ENCODE measurements at regions not wholly inside any gene's neighbourhood (a gene's known extent, or its start where the extent isn't known, plus 50 kb on each side); places are given as distances from the start of the nearest gene placed in this dataset.

- Histone ChIP-seq H3K36me3 (no peaks in the 10 kb centered on the region), H3K4me3 (replicated peaks in 1 of 3) (no peak overlapping the region), H3K27ac (no peak overlapping the region), H3K4me1 (no peaks in the 10 kb centered on the region), H3K27me3 (no peaks in the 10 kb centered on the region), H3K9me3 (no peaks in the 10 kb centered on the region)
- intact Hi-C loops (cut with DNase I), result no loop called here
- WGBS, 2 donors, result 59 to 63% methylated on average over 2 of the region's 2 CpGs
- TF ChIP-seq POLR2A (IDR thresholded peaks at IDR 0.05) (no peak), CTCF (IDR thresholded peaks at IDR 0.05) (no peak)
- no peak for DNase-seq
These were observed 455.2 kb upstream of the ARPP21 start for GRCh38 chr3:35183927-35184675.

DNA sequence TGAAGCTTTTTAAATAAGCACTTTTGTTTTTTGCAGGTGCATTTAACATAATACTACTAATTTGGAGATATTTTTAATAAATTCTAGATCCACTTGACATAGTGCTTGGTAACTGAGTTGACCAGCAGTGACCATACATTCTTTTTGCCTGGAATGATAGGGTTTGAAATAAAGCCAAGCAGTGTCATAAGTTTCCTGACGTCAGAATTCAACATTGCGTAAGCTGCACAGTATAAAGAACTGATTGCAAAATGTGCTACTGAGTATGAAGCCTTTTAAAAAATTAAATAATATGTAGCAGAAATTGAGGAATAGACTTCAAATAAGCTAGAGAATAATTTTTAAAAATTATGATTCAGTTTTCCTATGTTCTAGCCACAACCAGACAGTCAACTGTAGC lies 454.6 kb upstream of the ARPP21 start:
- 77 to 85% methylated on average over 2 of the region's 2 CpGs for WGBS, 2 donors
- no peak for DNase-seq

DNA sequence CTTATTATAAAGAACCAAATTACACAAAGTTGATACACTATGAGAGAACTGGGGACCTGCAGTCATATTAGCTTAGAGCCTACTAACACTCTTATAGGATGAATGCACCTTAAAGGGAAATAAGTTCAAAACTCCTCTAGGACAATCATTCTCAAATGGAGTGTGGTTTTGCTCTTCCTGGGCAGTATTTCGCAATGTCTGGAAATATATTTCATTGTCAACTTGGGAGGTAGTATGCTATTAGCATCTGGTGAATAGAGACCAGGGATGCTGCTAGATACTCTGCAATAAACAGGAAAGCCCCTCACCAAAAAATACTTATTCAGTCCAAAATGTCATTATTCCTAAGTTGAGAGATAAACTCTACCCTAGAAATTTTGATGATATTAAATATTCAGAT lies 451.4 kb upstream of the ARPP21 start:
- 70 to 85% methylated on average over 1 of the region's 1 CpG for WGBS, 2 donors
- Histone ChIP-seq H3K9me3 (no peaks in the 10 kb centered on the region), H3K4me3 (replicated peaks in 1 of 3) (no peak overlapping the region), H3K36me3 (no peaks in the 10 kb centered on the region), H3K4me1 (no peaks in the 10 kb centered on the region), H3K27me3 (no peaks in the 10 kb centered on the region), H3K27ac (no peak overlapping the region)
- DNase-seq, result no peak
- TF ChIP-seq POLR2A (IDR thresholded peaks at IDR 0.05) (no peak), CTCF (IDR thresholded peaks at IDR 0.05) (no peak)
- intact Hi-C loops (cut with DNase I), result no loop called here

More for the DNA sequence above, 454.6 kb upstream of the ARPP21 start:
- Histone ChIP-seq H3K4me1 (no peaks in the 10 kb centered on the region), H3K36me3 (no peaks in the 10 kb centered on the region), H3K9me3 (no peaks in the 10 kb centered on the region), H3K4me3 (replicated peaks in 1 of 3) (no peak overlapping the region), H3K27me3 (no peaks in the 10 kb centered on the region), H3K27ac (no peak overlapping the region)
- TF ChIP-seq POLR2A (IDR thresholded peaks at IDR 0.05) (no peak), CTCF (IDR thresholded peaks at IDR 0.05) (no peak)
- intact Hi-C loops (cut with DNase I), result no loop called here

DNA sequence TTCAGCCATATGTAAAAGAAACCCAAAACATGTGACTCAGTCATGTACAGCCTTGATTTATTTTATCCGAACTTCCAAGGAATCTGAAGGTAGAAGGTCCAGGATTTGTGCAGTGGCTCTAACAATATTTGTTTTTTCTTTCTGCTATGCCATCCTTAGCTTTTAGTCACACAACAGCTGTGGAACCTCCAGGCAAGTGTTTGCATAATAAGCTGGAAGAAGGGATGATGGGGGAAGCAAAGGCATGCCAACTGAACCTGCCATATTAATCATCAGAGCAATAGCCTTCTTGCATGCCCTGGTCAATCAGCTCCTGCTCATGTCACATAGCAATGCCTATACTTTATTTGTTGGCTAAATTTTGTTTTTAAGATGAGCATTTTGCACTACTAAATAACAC lies 444.7 kb upstream of the ARPP21 start:
- 90 to 93% methylated on average over 1 of the region's 1 CpG for WGBS, 2 donors
- no peak for DNase-seq
- no peak overlapping the region for H3K4me3 ChIP-seq (replicated peaks in 1 of 3)
- H3K4me1 ChIP-seq, result no peaks in the 10 kb centered on the region
- no peaks in the 10 kb centered on the region for H3K9me3 ChIP-seq
- no peaks in the 10 kb centered on the region for H3K36me3 ChIP-seq
- TF ChIP-seq CTCF (IDR thresholded peaks at IDR 0.05), result no peak
- no peaks in the 10 kb centered on the region for H3K27me3 ChIP-seq
- intact Hi-C loops (cut with DNase I), result no loop called here
- no peak overlapping the region for H3K27ac ChIP-seq

GRCh38 chr3:35198857-35199256 lies 440.5 kb upstream of the ARPP21 start:
- 83 to 88% methylated on average over 3 of the region's 3 CpGs for WGBS, 2 donors
- Histone ChIP-seq H3K27ac (no peak overlapping the region), H3K4me1 (no peaks in the 10 kb centered on the region), H3K4me3 (replicated peaks in 1 of 3) (no peak overlapping the region), H3K9me3 (no peaks in the 10 kb centered on the region), H3K27me3 (no peaks in the 10 kb centered on the region), H3K36me3 (no peaks in the 10 kb centered on the region)
- intact Hi-C loops (cut with DNase I), result no loop called here
- no peak for TF ChIP-seq POLR2A (IDR thresholded peaks at IDR 0.05)
- no peak for TF ChIP-seq CTCF (IDR thresholded peaks at IDR 0.05)
- DNase-seq, result no peak
